ENCODE measurements at regions not wholly inside any gene's neighbourhood (a gene's known extent, or its start where the extent isn't known, plus 50 kb on each side); places are given as distances from the start of the nearest gene placed in this dataset.
A peak's percentile ranks its signal among the peaks of the same experiment; 100 is the strongest.
"Not testable (repeated sequence)": the region's sequence is repeated elsewhere in the genome, so short reads cannot be mapped to it uniquely, and the experiment has no call there.

GRCh38 chr2:133886735-133887675 is 318.7 kb upstream of the NCKAP5 start:
- DNase-seq = peak; percentile 34

GRCh38 chr2:133887676-133888040 is 319.4 kb upstream of the NCKAP5 start:
- DNase-seq = no peak

GRCh38 chr2:133888107-133888506 is 319.8 kb upstream of the NCKAP5 start:
- no peak for DNase-seq

GRCh38 chr2:133888621-133889219 is 320.5 kb upstream of the NCKAP5 start:
- no peak for DNase-seq

- DNase-seq = no peak
These were observed 324.2 kb upstream of the NCKAP5 start for GRCh38 chr2:133892352-133892913.

GRCh38 chr2:133894429-133894828 is 326.2 kb upstream of the NCKAP5 start:
- no peak for DNase-seq

- not testable (repeated sequence) for DNase-seq
These were observed 329.6 kb upstream of the NCKAP5 start for GRCh38 chr2:133897838-133898237.

GRCh38 chr2:133900909-133901308 is 332.6 kb upstream of the NCKAP5 start:
- no peak for DNase-seq

- DNase-seq = no peak
These were observed 338.1 kb upstream of the NCKAP5 start for GRCh38 chr2:133906396-133906795.

- no peak for DNase-seq
These were observed 338.7 kb upstream of the NCKAP5 start for GRCh38 chr2:133906926-133907325.

- no peak for DNase-seq
These were observed 339.9 kb upstream of the NCKAP5 start for GRCh38 chr2:133908171-133908570.

- no peak for DNase-seq
These were observed 335.7 kb upstream of the MGAT5 start for GRCh38 chr2:133918141-133918540.

GRCh38 chr2:133919285-133919684 is 334.6 kb upstream of the MGAT5 start:
- DNase-seq = no peak

- DNase-seq = no peak
These were observed 326.0 kb upstream of the MGAT5 start for GRCh38 chr2:133927894-133928293.

GRCh38 chr2:133936096-133936495 is 317.8 kb upstream of the MGAT5 start:
- DNase-seq = no peak

- DNase-seq = no peak
These were observed 317.3 kb upstream of the MGAT5 start for GRCh38 chr2:133936601-133937000.

- DNase-seq = no peak
These were observed 316.2 kb upstream of the MGAT5 start for GRCh38 chr2:133937669-133938068.

GRCh38 chr2:133940134-133940533 is 313.7 kb upstream of the MGAT5 start:
- no peak for DNase-seq

- DNase-seq = no peak
These were observed 312.2 kb upstream of the MGAT5 start for GRCh38 chr2:133941666-133942065.

- no peak for DNase-seq
These were observed 311.5 kb upstream of the MGAT5 start for GRCh38 chr2:133942398-133942797.

- no peak for DNase-seq
These were observed 310.8 kb upstream of the MGAT5 start for GRCh38 chr2:133943108-133943507.

- no peak for DNase-seq
These were observed 308.8 kb upstream of the MGAT5 start for GRCh38 chr2:133945089-133945488.

- DNase-seq = no peak
These were observed 306.8 kb upstream of the MGAT5 start for GRCh38 chr2:133947057-133947456.
